NCI-H187 (cell line): ENCODE measurements at regions not wholly inside any gene's neighbourhood (a gene's known extent, or its start where the extent isn't known, plus 50 kb on each side); places are given as distances from the start of the nearest gene placed in this dataset.
"Not testable (repeated sequence)": the region's sequence is repeated elsewhere in the genome, so short reads cannot be mapped to it uniquely, and the experiment has no call there.

ENCODE experiments used
- DNase-seq, 2 experiments: peaks; one replicate each; lab custom pipeline; 2025; lab: John Stamatoyannopoulos, UW

DNA sequence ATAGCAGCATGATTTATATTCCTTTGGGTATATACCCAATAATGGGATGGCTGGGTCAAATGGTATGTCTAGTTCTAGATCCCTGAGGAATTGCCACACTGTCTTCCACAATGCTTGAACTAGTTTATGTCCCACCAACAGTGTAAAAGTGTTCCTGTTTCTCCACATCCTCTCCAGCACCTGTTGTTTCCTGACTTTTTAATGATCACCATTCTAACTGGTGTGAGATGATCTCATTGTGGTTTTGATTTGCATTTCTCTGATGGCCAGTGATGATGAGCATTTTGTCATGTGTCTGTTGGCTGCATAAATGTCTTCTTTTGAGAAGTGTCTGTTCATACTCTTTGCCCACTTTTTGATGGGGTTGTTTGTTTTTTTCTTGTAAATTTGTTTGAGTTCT lies 54.0 kb upstream of the GPR89A start:
- DNase-seq, result not testable (repeated sequence)

DNA sequence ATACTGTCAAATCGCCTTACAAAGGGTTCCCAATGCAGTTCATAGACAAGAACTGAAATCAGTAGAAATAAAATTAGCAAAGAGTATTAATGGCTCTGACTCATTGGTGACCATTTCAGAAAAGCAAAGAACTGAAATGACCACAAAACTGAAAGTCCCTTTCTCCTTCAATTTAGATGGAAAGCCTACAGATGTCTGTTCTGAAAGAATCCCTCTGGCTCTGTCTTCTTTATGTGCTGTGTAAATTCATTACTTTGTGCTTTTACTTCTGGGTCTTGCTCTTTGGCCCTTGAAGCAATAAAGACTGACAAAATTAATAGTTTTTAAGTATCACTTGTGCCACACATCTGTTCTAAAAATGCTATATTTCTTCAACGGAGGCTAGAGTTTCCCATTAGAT lies 62.7 kb upstream of the GPR89A start:
- DNase-seq, result no peak

DNA sequence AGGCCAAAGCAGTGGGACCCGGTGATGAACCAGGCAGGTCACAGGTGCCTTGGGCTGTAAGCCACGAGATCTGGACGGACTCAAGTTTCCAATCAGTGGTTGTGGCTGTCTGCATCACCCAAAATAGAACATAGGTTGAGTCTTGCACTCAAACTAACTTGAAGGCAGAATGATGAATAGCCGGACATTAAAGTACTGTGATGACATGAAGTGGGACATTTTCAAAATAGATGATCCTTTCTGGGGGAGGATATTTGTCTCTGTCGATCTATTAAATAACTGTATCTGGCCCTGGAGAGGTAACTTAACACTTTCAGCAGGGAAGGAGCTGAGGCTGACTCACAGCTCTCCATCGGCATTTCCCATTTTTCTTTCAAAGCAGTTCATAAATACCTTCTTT lies 66.1 kb upstream of the GPR89A start:
- not testable (repeated sequence) for DNase-seq

DNA sequence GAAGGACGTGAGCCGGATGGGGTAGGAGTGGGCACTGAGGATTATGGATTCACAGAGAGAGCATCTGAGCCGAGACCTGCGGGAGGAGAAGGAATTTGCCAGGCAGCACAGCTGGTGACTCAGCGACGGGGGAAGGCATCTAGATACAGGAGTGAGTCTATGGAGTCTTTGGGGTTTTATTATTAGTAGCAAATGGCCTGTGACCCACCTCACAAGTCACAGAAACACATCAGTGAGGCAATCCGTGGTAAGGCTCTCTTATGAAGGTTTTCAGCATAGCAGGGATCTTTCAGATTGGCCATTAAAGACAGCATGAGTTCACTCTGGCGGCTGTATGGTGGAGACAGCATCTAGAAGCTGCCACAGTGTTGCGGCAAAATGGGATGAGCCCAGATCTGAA lies 66.5 kb upstream of the GPR89A start:
- DNase-seq, result not testable (repeated sequence)

DNA sequence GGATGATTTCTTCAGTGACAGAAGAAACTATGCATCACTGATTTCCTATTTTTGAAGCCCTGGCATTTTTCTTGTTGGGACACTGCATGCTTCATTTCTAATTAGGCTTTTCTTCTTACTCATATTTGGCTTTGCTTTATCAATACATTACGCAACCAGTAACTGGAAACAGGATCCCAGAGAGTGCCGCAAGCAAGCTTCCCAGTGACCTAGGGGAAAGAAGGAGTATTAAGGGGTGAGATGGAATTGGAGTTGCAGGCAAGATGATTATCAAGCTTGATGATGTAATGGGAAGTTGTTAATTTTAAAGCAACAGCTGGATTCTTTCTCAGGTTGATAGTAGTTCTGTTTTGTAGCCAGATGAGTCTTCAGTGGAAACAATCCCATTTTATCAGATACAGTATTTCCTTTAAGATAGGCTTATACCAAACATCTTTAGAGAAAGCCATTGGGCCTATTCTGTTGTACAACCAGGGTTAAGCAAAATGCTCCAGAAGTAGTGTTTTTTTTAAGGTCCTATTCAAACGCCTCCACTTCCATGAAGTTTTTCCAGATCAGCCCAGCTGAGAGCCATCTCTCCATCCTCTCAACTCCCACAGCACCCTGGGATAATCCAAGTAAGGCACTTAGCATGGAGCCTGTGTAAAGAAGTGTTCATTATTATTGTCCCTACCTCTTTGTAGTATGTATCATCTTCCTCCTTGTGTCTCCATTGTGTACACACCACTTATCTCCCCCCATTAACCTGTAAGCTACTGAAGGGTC lies 69.5 kb upstream of the GPR89A start:
- DNase-seq, result not testable (repeated sequence)

DNA sequence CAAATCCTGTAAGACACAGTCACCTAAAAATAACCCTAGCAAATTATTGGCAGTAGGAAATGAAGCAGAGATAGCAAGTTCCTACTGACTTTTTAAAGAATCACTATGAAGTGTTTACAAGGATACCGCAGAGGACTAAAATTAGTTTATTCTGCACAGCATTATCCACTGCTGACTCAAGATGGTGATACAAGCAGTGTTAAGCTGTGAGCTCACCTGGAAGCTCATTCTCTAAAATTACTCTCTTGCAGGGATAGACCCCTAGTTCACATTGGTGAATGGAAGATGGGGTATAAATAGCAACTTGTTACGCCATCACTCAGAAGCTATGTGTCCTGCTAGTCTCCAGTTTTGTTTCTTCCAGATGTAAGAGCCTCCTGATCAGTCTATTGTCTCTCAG lies 70.8 kb upstream of the GPR89A start:
- not testable (repeated sequence) for DNase-seq

DNA sequence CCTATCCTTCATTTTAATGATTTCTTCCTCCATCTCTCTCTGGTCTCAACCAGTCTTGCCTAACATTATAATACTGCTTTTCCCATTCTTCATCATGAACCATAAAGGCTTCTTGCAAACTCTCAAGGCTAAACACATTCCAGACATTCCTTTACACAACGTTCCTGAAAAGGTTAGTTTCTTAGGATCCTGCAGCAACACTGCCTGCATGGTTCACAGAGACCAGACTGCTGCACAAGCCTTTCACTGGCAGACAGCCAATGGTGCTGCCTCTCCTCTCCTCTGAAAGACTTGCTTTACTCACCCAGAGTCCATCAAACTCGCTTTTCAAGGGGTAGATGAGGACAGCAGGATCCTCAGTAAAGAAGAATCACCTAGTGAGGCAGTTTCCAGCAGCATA lies 72.3 kb upstream of the GPR89A start:
- DNase-seq, result not testable (repeated sequence)

DNA sequence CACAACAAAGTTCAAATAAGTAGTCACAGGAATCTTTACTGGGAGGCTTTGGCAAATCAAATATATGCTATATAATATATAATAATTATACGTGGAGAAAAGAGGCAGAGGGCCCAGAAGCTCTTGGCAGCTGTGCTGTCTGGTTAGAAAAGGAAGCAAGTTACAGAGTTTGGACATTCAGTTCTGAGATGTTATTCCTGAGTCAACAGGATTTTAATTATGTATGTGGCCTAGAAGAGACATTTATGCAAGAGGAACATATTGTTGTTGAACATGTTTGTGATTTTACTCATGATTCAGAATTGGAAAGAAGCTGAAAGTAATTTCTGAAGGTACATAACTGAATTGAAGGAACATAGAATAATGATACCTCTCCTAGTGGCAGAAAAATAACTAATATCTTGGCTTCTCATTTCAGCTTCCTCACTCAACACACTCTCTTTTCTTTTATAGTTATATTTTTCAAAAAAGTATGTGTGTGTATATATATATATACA lies 79.7 kb upstream of the GPR89A start:
- DNase-seq, result not testable (repeated sequence)

DNA sequence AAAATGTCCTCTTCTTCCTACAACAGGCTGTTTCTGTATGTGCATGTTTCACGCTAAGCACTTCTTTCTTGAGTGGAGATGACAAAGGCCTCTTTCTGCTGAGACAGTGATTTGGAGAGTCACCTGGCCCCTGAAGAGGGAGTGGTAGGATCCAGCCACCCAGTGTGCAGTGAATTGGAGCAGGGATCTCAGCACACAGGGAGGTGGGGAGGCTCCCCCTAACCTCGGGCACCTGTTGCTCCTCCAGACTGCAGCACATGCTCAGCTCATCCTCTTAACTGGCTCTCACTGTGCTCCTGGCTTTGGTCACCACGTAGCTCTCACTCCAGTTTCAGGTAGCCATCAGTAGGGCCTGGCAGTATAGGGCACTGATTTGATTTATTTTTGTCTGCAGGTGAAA lies 87.6 kb upstream of the GPR89A start:
- peak; percentile 72 to 80 for DNase-seq

DNA sequence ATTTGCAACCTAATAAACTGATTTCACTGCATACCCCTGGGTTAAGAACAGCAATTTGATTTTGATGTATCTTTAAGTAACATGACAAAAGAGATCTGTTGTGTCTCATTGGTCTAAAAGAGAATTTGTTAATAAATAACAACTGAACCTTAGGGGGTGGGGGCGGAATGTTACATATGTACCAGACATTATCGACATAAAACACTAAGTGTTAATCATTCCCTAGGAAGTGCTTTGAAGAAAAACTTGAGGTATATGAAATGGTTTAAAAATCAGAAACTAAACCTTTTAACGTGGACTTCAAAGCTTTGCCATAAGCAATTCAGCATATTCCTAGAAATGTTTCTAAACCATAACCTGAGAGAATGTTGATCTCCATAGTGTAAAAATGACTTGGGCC lies 88.5 kb upstream of the GPR89A start:
- not testable (repeated sequence) for DNase-seq

DNA sequence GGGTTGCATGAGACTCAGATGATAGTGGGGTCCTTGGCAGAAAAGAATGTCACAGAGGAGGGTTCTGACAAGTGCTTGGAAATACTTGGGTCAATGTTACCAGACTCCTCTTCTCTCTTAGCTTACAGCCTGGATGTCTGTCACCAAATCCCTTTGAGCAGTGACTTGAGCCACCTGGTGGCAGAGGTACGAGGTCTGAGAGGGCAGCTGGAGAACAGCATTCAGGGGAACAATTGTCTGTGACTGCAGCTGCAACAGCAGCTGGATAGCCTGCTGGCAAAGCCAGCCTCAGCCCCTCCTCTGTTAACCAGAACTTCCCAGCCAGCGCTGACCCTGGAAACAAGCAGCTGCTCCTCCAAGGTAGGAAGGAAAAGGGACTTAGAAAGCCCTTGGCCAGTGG lies 87.6 kb upstream of the NBPF20 start:
- peak in 1 of 2 experiments; percentile 49 for DNase-seq

DNA sequence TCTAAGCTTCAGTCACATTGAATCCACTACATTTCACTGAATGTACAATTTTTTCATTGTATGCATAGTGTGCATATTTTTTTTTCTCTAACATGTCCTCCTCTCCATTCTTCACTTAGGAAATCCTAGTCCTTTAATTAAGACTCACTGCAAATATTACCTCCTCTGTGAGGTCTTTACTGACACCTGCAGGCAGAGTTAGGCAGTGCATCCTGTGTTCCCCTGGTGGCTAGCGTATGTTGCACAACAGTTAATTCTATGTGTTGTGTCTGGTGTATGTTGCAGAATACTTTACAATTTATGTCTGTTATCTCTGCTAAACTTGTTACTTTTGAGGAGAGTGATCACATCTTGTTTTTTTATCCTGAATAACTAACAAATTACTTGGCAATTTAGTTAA lies 82.7 kb upstream of the NBPF20 start:
- DNase-seq, result not testable (repeated sequence)

DNA sequence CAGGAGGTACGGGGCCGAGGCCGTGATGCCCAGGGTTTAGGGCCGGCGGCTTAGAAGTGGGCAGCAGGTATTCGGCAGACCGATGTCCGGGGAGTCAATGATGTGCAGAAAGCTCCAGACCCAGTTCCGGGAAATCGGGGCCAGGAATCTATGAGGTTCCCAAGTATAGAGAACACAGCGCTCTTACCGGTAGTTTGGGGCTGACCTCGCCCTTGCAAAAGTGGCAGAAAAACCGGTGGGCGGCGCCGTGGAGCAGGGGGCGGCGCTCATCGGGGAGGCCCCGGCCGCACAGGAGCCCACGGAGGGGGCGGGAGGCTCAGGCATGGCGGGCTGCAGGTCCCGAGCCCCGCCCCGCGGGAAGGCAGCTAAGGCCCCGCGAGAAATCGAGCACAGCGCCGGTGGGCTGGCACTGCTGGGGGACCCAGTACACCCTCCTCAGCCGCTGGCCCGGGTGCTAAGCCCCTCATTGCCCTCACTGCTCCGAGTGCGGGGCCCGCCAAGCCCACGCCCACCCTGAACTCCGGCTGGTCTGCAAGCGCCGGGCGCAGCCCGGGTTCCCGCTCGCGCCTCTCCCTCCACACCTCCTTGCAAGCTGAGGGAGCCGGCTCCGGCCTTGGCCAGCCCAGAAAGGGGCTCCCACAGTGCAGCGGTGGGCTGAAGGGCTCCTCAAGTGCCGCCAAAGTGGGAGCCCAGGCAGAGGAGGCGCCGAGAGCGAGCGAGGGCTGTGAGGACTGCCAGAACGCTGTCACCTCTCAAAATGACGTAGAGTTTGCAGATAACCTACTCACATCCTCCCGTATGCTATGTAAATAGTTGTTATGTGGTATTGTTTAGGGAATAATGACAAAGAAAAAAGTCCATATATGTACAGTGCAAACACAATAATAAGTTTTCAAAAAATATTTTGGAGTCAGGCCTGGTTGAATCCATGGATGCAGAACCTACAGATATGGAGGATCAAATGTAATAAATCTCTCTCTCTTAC lies 80.6 kb upstream of the NBPF20 start:
- DNase-seq, result not testable (repeated sequence)

DNA sequence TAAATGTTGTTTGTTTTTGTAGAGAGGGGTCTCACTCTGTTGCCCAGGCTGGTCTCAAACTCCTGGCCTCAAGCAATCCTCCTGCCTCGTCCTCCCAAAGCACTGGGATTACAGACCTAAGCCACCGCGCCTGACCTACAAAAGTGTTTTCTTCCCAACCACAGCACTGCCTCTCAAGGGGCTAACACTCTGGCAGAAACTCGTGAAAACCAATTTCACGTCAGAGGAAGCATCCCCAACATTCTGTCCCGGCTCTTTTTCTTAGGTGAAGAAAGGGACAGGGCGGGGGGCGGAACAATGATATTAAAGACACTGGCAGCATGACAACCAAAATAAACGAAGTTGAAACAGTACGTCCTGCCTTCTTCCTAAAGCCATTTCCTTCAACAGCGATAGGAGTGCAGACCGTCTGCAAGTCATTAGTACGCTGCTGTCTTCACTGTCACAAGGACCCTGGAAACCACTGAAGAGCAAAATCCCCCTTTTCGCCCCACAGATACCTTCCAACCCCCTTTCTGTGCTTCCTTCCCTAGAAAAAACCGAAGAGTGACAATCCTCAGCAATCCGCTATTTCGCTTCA lies 79.5 kb upstream of the NBPF20 start:
- DNase-seq, result not testable (repeated sequence)

DNA sequence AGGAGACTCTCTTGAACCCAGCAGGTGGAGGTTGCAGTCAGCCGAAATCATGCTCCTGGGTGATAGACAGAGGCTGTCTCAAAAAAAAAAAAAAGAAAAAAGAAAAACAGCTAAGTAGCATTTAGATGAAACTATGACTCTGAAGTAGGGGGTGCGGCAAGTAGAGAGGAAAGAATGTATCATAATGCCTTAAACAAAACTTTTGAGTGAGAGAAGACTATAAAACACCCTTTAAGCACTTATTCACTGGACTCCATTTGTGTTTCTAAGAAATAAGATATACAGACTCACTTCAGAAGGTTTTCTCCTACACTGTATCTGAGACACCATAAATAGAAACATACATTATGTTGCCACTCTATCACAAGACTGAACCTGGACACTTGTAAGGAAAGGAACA lies 78.9 kb upstream of the NBPF20 start:
- not testable (repeated sequence) for DNase-seq

DNA sequence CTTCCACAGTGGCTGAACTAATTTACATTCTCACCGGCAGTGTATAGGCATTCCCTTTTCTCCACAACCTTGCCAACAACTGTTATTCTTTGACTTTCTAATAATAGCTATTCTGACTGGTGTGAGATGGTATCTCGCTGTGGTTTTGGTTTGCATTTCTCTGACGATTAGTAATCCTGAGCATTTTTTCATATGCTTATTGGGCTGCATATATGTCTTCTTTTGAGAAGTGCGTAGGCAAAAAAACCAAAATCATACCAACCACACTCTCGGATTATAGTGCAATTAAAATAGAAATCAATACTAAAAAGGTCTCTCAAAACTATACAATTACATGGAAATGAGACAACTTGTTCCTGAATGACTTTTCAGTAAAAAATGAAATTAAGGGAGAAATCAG lies 74.8 kb upstream of the NBPF20 start:
- DNase-seq, result not testable (repeated sequence)

DNA sequence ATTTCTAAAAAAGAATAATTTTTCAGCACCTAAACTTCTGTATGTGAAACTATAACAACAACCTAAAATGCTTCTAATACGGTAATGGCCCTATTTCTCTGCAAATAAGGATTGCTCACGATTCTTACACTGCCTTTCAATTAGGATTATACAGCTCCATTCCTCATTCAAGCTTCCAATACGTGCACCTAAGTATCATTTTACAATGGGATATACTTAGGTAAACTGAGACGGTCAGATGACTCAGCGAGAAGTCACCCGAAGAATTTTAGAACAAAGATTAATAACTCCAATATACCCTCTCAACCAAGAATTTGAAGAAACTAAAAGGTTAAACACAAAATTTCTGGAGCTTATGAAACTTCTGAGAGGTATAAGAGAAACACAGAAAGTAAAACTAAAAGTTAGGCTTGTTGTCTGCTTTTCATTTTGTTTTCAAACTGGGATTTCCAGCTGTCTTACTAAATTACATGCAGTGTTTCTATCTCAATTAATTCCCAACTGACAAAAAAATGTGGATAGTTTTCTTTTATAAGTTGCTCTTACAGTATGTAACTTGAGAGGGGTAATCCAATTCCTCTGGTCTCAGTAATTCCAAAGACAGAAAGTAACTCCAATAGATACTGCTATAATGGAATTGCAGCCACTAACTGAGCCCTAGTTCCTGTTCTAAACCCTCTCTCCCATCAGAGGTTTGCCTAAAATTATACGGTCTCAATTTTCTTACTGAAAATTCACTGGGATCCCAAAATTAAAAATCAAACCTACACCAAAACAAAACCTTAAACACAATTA lies 69.9 kb upstream of the NBPF20 start:
- not testable (repeated sequence) for DNase-seq

DNA sequence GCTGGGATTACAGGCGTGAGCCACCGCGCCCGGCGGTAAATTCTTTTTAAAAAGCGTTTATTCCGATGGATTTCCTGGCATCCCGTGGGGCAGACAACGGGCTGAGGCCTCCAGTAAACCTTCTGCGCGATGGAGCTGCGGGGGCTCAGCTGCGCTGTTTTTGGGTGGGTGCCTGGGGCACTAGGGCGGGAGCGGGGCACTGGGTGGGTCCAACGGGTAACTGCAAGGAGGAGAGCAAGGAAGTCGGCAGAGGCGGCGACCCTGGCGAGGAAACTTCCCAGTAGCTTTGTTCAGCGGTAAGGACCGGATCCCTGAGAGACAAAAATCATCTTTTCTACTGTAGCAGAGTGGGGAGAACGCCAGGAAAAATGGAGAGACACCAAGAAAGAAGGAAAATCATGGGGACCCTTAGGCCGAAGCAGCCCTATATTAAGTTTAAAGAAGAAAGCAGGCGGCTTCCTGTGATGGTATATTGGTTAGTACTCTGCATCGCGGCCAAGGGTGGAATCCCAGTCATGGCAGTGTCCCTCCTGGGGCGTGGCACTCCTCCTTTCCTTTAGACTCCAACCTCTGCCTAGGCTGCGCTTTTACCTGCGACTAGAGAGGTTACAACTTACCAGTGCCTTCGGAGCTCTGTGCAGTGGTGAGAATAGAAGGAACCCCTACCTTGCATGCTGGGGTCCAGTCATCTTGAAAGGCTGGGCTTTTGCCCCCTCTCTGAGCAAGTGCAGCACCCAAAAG lies 63.0 kb upstream of the NBPF20 start:
- DNase-seq, result not testable (repeated sequence)

DNA sequence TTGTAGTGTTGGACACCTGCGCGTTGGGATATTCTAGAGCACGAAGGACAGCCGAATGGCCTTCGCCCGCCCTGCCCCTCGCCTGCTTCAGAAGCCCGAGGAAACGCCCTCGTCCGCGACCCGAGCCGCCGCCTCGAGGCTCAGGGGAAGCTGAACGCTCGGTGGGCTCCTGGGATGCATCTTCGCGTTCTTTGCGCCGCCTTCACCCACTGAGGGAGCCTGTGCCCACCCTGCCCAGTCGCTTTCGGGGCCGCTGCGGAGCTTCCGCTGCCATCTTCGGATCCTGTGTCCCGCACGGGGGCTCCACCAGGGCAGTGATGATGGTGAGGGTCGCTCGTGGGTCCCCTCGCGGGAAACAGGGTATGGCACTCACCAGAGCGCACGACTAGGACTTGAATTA lies 61.8 kb upstream of the NBPF20 start:
- not testable (repeated sequence) for DNase-seq

DNA sequence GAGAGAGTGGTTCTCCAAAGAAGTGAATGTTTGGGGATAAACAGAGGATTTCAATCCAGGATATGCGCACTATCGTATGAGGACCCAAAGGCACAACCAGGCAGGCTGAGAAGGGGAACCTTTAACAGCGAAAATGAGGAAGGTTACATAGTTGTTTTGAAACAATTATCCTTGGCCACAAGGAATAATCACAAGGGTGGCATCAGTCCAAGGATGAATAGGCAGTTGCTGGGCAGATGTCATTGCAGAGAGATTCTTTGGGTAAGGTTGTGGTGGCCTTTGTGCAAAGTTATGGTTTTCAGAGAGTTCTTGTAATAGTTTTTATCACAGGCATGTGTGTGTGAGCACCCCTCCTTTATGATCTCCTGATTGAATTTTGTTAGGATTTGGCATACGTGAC lies 58.9 kb upstream of the NBPF20 start:
- not testable (repeated sequence) for DNase-seq
